ENCODE measurements at regions not wholly inside any gene's neighbourhood (a gene's known extent, or its start where the extent isn't known, plus 50 kb on each side); places are given as distances from the start of the nearest gene placed in this dataset.

DNA sequence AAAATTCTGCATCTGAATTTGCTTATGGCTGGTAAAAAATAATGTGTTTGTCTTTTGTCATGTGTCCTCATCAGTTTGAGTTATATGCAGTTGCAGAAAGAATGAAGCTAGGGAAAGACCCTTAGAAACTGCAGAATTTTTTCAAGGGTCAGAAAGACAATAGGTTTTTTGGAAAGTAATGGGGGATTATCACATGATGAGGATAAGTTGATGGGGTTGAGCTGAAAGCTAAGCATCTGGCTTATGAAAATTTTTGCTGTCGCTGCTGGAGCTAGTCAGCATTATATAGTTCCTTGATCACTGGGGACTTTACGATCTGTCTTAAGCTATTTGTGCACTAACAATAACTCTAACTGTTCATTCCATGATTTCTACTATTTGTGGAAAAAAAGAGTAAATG is 331.7 kb downstream of the PPARGC1A start:
- H3K4me3 ChIP-seq (ENCODE audit: low read depth, low read length): no peak overlapping the region
- no peak for TF ChIP-seq CTCF (IDR thresholded peaks at IDR 0.05; ENCODE audit: borderline replicate concordance, insufficient read depth, low read depth, low read length)

DNA sequence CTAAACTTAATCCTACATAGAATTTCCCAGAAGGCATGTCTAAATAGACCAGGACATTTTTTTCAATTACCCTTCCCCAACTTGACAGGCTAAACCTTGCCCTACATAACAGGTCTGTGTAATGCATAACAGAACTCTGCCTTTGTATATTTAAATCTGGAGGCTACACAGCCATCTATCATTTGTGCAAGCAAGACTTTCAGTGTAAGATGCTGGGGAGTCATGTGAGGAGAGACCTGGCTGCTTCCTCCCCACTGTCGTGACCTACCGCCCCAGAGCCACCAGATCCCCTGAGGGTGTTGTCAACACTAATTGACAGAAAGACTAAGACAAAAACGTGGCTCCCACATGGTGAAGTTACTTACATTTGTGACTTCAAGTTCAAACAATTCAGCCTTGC is 342.2 kb downstream of the PPARGC1A start:
- H3K4me3 ChIP-seq (ENCODE audit: low read depth, low read length): no peak overlapping the region
- TF ChIP-seq CTCF (IDR thresholded peaks at IDR 0.05; ENCODE audit: borderline replicate concordance, insufficient read depth, low read depth, low read length): no peak

- no peak for TF ChIP-seq CTCF (IDR thresholded peaks at IDR 0.05; ENCODE audit: borderline replicate concordance, insufficient read depth, low read depth, low read length)
- H3K4me3 ChIP-seq (ENCODE audit: low read depth, low read length): no peak overlapping the region
Measured at GRCh38 chr4:23547096-23547495, 342.8 kb downstream of the PPARGC1A start.

DNA sequence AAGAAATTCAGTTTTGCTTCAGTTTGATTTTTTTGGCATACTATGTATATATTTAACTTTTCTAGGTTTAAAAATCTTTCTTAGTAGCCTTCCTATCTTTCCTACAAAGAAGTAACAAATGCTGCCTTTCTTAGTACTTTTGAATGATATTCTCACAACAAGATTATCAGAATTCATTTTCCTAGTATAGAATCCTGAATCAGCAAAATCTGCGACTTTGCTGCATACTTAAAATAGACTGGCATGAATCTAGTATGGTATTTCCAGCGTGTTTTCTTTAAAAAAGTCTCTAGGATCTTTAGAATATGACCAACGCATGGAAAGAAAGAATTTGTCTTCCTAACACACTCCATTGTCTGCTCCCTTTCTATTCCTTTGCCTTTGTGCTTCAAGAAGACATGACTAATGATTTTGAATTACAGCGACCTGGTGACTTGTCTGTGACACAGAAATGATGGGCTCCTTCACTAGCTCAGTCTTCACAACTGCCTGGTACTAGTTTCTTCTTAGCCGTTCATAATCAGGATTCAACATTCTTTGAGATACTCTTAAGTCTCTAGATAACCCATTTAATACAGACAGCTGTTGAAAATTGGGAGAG is 349.8 kb downstream of the PPARGC1A start:
- H3K4me3 ChIP-seq (ENCODE audit: low read depth, low read length): no peak overlapping the region
- no peak for TF ChIP-seq CTCF (IDR thresholded peaks at IDR 0.05; ENCODE audit: borderline replicate concordance, insufficient read depth, low read depth, low read length)

GRCh38 chr4:23533859-23534258 is 356.0 kb downstream of the PPARGC1A start:
- no peak overlapping the region for H3K4me3 ChIP-seq (ENCODE audit: low read depth, low read length)
- TF ChIP-seq CTCF (IDR thresholded peaks at IDR 0.05; ENCODE audit: borderline replicate concordance, insufficient read depth, low read depth, low read length): no peak

DNA sequence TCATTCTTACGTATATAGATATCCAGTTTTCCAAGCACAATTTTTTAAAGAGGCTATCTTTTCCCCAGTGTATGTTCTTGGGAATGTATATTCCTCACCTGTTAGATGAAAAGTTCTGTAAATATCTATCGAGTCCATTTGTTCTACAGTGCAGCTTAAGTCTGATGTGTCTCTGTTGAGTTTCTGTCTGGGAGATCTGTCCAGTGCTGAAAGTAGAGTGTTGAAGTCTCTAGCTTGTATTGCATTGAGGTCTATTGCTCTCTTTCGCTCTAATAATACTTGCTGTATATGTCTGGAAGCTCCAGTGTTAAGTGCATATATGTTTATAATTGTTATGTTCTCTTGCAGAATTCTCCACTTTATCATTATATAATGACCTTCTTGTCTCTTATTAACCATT is 373.1 kb downstream of the PPARGC1A start:
- TF ChIP-seq CTCF (IDR thresholded peaks at IDR 0.05; ENCODE audit: borderline replicate concordance, insufficient read depth, low read depth, low read length): no peak
- H3K4me3 ChIP-seq (ENCODE audit: low read depth, low read length): no peak overlapping the region

GRCh38 chr4:23504083-23504482 is 385.8 kb downstream of the PPARGC1A start:
- no peak overlapping the region for H3K4me3 ChIP-seq (ENCODE audit: low read depth, low read length)
- TF ChIP-seq CTCF (IDR thresholded peaks at IDR 0.05; ENCODE audit: borderline replicate concordance, insufficient read depth, low read depth, low read length): no peak
